ENCODE measurements at regions not wholly inside any gene's neighbourhood (a gene's known extent, or its start where the extent isn't known, plus 50 kb on each side); places are given as distances from the start of the nearest gene placed in this dataset.

DNA sequence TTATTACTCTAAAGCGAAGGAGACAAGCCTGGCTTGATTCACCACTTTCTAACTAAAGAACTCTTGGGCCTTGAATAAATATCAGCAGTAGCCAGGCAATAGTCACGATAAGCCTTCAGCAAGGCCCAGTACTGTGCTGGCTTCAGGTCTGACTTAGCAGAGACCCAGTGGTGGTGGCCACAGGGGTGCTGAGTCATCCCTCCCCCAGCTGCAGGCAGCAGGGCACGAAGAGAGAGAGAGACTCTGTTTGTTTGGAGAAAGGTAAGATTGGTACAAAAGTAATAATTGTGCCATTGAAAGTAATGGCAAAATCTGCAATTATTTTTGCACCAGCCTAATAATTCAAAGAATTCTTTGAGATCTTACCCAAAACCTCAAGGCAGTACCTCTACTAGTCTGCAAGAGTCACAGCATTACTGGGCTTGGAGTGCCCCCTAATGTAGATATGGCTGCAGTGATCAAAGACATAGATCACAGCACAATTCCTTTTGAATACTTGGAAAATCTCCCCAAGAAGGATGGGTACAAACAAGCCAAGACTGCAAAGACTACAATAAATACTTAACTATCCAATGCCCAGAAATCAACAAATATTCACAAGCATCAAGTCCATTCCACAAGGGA is 159.5 kb upstream of the USP38 start:
- peak overlapping the region; percentile 2 for H3K4me3 ChIP-seq (ENCODE audit: low read depth, low read length)
- TF ChIP-seq, protein P1, sequence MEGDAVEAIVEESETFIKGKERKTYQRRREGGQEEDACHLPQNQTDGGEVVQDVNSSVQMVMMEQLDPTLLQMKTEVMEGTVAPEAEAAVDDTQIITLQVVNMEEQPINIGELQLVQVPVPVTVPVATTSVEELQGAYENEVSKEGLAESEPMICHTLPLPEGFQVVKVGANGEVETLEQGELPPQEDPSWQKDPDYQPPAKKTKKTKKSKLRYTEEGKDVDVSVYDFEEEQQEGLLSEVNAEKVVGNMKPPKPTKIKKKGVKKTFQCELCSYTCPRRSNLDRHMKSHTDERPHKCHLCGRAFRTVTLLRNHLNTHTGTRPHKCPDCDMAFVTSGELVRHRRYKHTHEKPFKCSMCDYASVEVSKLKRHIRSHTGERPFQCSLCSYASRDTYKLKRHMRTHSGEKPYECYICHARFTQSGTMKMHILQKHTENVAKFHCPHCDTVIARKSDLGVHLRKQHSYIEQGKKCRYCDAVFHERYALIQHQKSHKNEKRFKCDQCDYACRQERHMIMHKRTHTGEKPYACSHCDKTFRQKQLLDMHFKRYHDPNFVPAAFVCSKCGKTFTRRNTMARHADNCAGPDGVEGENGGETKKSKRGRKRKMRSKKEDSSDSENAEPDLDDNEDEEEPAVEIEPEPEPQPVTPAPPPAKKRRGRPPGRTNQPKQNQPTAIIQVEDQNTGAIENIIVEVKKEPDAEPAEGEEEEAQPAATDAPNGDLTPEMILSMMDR (IDR thresholded peaks at IDR 0.05; ENCODE audit: borderline replicate concordance, insufficient read depth, low read depth, low read length) = peak; percentile 50; the same call in 1 of the 2 replicates

DNA sequence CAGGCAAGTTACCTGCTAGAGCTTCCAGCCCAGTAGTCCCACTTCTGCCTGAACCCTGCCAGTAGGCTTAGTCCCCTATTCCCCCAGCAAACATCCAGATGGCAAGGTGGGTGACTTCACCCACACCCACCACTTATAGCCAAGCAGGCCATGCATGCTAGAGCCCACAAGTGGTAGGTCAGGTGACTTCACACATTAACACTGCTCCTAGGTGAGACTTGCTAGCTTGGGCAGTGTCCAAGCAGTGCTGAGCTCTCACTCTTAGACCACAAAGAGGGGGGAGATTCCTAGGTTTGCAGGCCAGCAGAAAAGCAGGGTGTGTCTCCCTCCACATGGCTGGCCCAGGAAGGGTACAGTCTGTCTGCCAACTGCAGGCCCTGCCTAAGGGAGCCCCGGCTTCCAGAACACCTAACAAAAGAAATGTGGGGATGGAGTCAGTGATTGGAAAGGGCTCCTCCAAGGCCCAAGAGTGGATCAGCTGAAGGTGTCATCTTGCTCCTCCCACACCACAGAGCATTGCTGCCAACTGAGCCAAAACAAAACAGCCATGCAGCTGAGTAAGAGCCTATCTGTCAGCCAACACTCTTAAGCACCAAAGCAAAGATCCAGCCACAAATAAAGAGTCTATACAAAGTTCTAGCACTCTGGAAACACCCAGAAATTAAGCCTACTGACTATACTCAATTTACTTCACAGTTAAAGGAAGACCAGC is 158.1 kb upstream of the USP38 start:
- TF ChIP-seq, protein P1 (IDR thresholded peaks at IDR 0.05; ENCODE audit: borderline replicate concordance, insufficient read depth, low read depth, low read length) = no peak
- H3K4me3 ChIP-seq (ENCODE audit: low read depth, low read length) = no peak overlapping the region

- TF ChIP-seq, protein P1 (IDR thresholded peaks at IDR 0.05; ENCODE audit: borderline replicate concordance, insufficient read depth, low read depth, low read length) = no peak
- no peak overlapping the region for H3K4me3 ChIP-seq (ENCODE audit: low read depth, low read length)
Observed at GRCh38 chr4:143035661-143036060, 149.1 kb upstream of the USP38 start.

DNA sequence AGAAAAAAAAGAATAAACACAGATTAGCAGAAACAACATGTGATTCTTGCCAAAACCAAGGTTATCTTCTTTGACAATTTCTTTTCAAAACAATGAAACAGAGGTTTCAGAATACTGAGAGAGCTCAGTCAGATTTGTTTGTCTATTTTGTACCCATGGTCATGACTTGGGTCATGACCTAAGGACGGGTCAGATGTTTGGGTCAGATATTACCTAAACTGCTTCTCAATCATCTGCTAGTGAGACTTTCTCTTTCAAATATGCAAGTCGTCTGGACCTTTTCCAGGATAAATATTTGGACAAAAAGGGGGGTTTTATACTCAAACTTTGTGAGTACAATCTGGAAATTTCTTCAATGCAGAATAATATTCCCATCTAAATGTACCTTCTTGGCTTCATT is 148.3 kb upstream of the USP38 start:
- H3K4me3 ChIP-seq (ENCODE audit: low read depth, low read length) = no peak overlapping the region
- TF ChIP-seq, protein P1 (IDR thresholded peaks at IDR 0.05; ENCODE audit: borderline replicate concordance, insufficient read depth, low read depth, low read length) = no peak

- TF ChIP-seq, protein P1 (IDR thresholded peaks at IDR 0.05; ENCODE audit: borderline replicate concordance, insufficient read depth, low read depth, low read length) = no peak
Observed at GRCh38 chr4:143046454-143046853, 138.3 kb upstream of the USP38 start.

DNA sequence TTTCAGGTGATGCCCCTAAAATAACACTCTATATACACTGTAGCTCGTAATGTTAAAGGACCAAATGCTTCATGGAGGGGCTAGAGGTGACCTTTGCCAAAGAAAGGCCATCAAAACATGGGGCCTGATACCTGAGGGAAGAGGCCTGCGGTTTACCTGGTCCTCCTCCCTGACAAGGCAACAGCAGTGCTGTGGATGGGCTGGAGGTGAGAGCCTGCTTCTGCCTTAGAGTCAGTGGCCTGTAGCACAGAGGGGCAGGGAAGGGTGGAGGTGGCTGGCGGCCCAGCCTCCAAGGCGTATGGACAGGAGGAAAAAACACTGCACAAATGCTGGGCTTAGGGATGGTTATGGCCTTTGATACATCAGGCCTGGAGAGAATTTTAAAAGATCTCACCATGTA is 137.8 kb upstream of the USP38 start:
- no peak overlapping the region for H3K4me3 ChIP-seq (ENCODE audit: low read depth, low read length)
- TF ChIP-seq, protein P1 (IDR thresholded peaks at IDR 0.05; ENCODE audit: borderline replicate concordance, insufficient read depth, low read depth, low read length) = no peak

More at GRCh38 chr4:143046454-143046853, 138.3 kb upstream of the USP38 start:
- no peak overlapping the region for H3K4me3 ChIP-seq (ENCODE audit: low read depth, low read length)

GRCh38 chr4:143054971-143055370 is 129.7 kb upstream of the USP38 start:
- H3K4me3 ChIP-seq (ENCODE audit: low read depth, low read length) = no peak overlapping the region
- TF ChIP-seq, protein P1 (IDR thresholded peaks at IDR 0.05; ENCODE audit: borderline replicate concordance, insufficient read depth, low read depth, low read length) = no peak

Data from GM12875 (cell line).